GM19238 (cell line): ENCODE measurements at regions not wholly inside any gene's neighbourhood (a gene's known extent, or its start where the extent isn't known, plus 50 kb on each side); places are given as distances from the start of the nearest gene placed in this dataset.

Source experiments
- DNase-seq: peaks from one replicate; pipeline ENCODE4 v3.0.0; 2011; ENCODE audit warnings: low spot score; ENCODE audit not compliant: insufficient read length

- no peak for DNase-seq
Observed at GRCh38 chr1:29860056-29860455, 623.7 kb downstream of the PTPRU start.

GRCh38 chr1:29859126-29859525, 622.8 kb downstream of the PTPRU start:
- DNase-seq, result no peak

- DNase-seq, result no peak
Observed at GRCh38 chr1:29858646-29859045, 622.3 kb downstream of the PTPRU start.

- DNase-seq, result no peak
Observed at GRCh38 chr1:29856340-29857114, 620.2 kb downstream of the PTPRU start.

GRCh38 chr1:29855561-29856160, 619.3 kb downstream of the PTPRU start:
- DNase-seq, result no peak

- no peak for DNase-seq
Observed at GRCh38 chr1:29854700-29855276, 618.5 kb downstream of the PTPRU start.

- no peak for DNase-seq
Observed at GRCh38 chr1:29853716-29854330, 617.5 kb downstream of the PTPRU start.

- no peak for DNase-seq
Observed at GRCh38 chr1:29852248-29852647, 615.9 kb downstream of the PTPRU start.

GRCh38 chr1:29851691-29852090, 615.4 kb downstream of the PTPRU start:
- no peak for DNase-seq

GRCh38 chr1:29849991-29850757, 613.9 kb downstream of the PTPRU start:
- no peak for DNase-seq

- DNase-seq, result peak; percentile 18
Observed at GRCh38 chr1:29849038-29849750, 612.9 kb downstream of the PTPRU start.

GRCh38 chr1:29845910-29846309, 609.6 kb downstream of the PTPRU start:
- DNase-seq, result no peak

GRCh38 chr1:29842130-29842529, 605.8 kb downstream of the PTPRU start:
- DNase-seq, result no peak

GRCh38 chr1:29839726-29840125, 603.4 kb downstream of the PTPRU start:
- no peak for DNase-seq

- DNase-seq, result no peak
Observed at GRCh38 chr1:29838738-29839320, 602.5 kb downstream of the PTPRU start.

GRCh38 chr1:29836651-29837646, 600.6 kb downstream of the PTPRU start:
- no peak for DNase-seq

GRCh38 chr1:29835874-29836273, 599.6 kb downstream of the PTPRU start:
- DNase-seq, result no peak

- DNase-seq, result no peak
Observed at GRCh38 chr1:29835406-29835805, 599.1 kb downstream of the PTPRU start.

GRCh38 chr1:29833581-29833980, 597.3 kb downstream of the PTPRU start:
- no peak for DNase-seq
